Liver (tissue), 8 donors: ENCODE measurements at regions not wholly inside any gene's neighbourhood (a gene's known extent, or its start where the extent isn't known, plus 50 kb on each side); places are given as distances from the start of the nearest gene placed in this dataset.

ENCODE experiments used
- DNase-seq: peaks from one replicate; pipeline ENCODE4 v3.0.0-alpha.2; 2017; ENCODE audit warnings: low spot score
- H3K27ac ChIP-seq, 2 donors: one replicate each; pipeline ENCODE4 v1.7.0; 2013; ENCODE audit warnings: inconsistent platforms in 2 of 2, low read length in 2 of 2, control low read depth in 1 of 2, low read depth in 1 of 2, mild to moderate bottlenecking in 1 of 2
- H3K27me3 ChIP-seq, 4 donors: one replicate each; pipeline versions ENCODE4 v1.6.1 to v1.7.0; 2013; ENCODE audit warnings: low read length in 3 of 4, inconsistent platforms in 1 of 4, mild to moderate bottlenecking in 1 of 4, moderate library complexity in 1 of 4; ENCODE audit not compliant: control insufficient read depth in 4 of 4, insufficient read depth in 4 of 4
- H3K36me3 ChIP-seq, 4 donors: one replicate each; pipeline versions ENCODE4 v1.6.1 to v1.7.0; 2013; ENCODE audit warnings: low read length in 3 of 4, mild to moderate bottlenecking in 3 of 4, low read depth in 1 of 4, moderate library complexity in 1 of 4; ENCODE audit not compliant: control insufficient read depth in 4 of 4, insufficient read depth in 3 of 4
- H3K4me1 ChIP-seq, 4 donors: one replicate each; pipeline versions ENCODE4 v1.6.1 to v1.7.0; 2013; ENCODE audit warnings: low read length in 3 of 4, mild to moderate bottlenecking in 3 of 4, moderate library complexity in 1 of 4; ENCODE audit not compliant: control insufficient read depth in 4 of 4, insufficient read depth in 4 of 4
- H3K4me3 ChIP-seq, 3 donors: one replicate each; pipeline versions ENCODE4 v1.6.1 to v1.7.0; 2013; ENCODE audit warnings: low read length in 3 of 3, control low read depth in 1 of 3, low read depth in 1 of 3, mild to moderate bottlenecking in 1 of 3
- H3K9ac ChIP-seq, 2 donors: one replicate each; pipeline ENCODE4 v1.7.0; 2013; ENCODE audit warnings: low read length in 2 of 2, mild to moderate bottlenecking in 2 of 2, moderate library complexity in 2 of 2, control low read depth in 1 of 2, low read depth in 1 of 2
- H3K9me3 ChIP-seq, 4 donors: one replicate each; pipeline versions ENCODE4 v1.6.1 to v1.7.0; 2013; ENCODE audit warnings: low read length in 3 of 4; ENCODE audit not compliant: control insufficient read depth in 4 of 4
- ATF3 ChIP-seq: IDR thresholded peaks from 2 replicates; pipeline ENCODE4 v1.6.1; 2016; ENCODE audit warnings: antibody characterized with exemption
- CTCF ChIP-seq: fragments of 150-350 bp; IDR thresholded peaks from 2 replicates; pipeline ENCODE4 v1.5.1; 2017; ENCODE audit warnings: improper control_type of control experiment, low read depth, low read length; ENCODE audit not compliant: missing input control
- EGR1 ChIP-seq, 2 donors: IDR thresholded peaks; 2 replicates each; pipeline ENCODE4 v1.6.1; 2016 to 2018; ENCODE audit warnings: antibody characterized with exemption in 2 of 2, low read depth in 2 of 2
- FOXA1 ChIP-seq: IDR thresholded peaks from 2 replicates; pipeline ENCODE4 v1.6.1; 2016; ENCODE audit warnings: antibody characterized with exemption
- FOXA2 ChIP-seq: IDR thresholded peaks from 2 replicates; pipeline ENCODE4 v1.6.1; 2016; ENCODE audit warnings: antibody characterized with exemption
- GABPA ChIP-seq, 2 donors: IDR thresholded peaks in 1 of 2; conservative IDR thresholded peaks in 1 of 2; 2 replicates each; pipeline ENCODE4 v1.6.1; 2016; ENCODE audit warnings: antibody characterized with exemption in 2 of 2, mild to moderate bottlenecking in 1 of 2, moderate library complexity in 1 of 2
- HNF4A ChIP-seq, 2 donors: conservative IDR thresholded peaks; 2 replicates each; pipeline ENCODE4 v1.6.1; 2016; ENCODE audit warnings: antibody characterized with exemption in 2 of 2, mild to moderate bottlenecking in 2 of 2
- JUND ChIP-seq, 2 donors: IDR thresholded peaks; 2 replicates each; pipeline ENCODE4 v1.6.1; 2016; ENCODE audit warnings: antibody characterized with exemption in 2 of 2
- MAX ChIP-seq: IDR thresholded peaks from 2 replicates; pipeline ENCODE4 v1.6.1; 2016; ENCODE audit warnings: antibody characterized with exemption
- NR2F2 ChIP-seq: IDR thresholded peaks from 2 replicates; pipeline ENCODE4 v1.6.1; 2016; ENCODE audit warnings: antibody characterized with exemption
- RAD21 ChIP-seq, 2 donors: IDR thresholded peaks; 2 replicates each; pipeline ENCODE4 v1.6.1; 2016; ENCODE audit warnings: antibody characterized with exemption in 2 of 2, mild to moderate bottlenecking in 2 of 2
- REST ChIP-seq: IDR thresholded peaks from 2 replicates; pipeline ENCODE4 v1.6.1; 2016; ENCODE audit warnings: antibody characterized with exemption, mild to moderate bottlenecking
- RXRA ChIP-seq, 2 donors: IDR thresholded peaks; 2 replicates each; pipeline ENCODE4 v1.6.1; 2017 to 2018; ENCODE audit warnings: antibody characterized with exemption in 2 of 2, mild to moderate bottlenecking in 1 of 2
- TAF1 ChIP-seq: conservative IDR thresholded peaks from 2 replicates; pipeline ENCODE4 v1.6.1; 2016; ENCODE audit warnings: antibody characterized with exemption, mild to moderate bottlenecking
- YY1 ChIP-seq: IDR thresholded peaks from 2 replicates; pipeline ENCODE4 v1.6.1; 2016; ENCODE audit warnings: antibody characterized with exemption, mild to moderate bottlenecking
- ZBTB33 ChIP-seq: IDR thresholded peaks from 2 replicates; pipeline ENCODE4 v1.6.1; 2016; ENCODE audit warnings: antibody characterized with exemption
- WGBS: extraction: QIAGEN DNeasy Blood & Tissue Kit; methylation state at CpG from one replicate; pipeline ENCODE4 v1.1.7; 2013; 5-methylcytosine and 5-hydroxymethylcytosine counted together
- donor health status: healthy.
- donor health status: healthy.
- donor health status: healthy.
- donor health status: healthy.
- donor health status: healthy.

GRCh38 chr5:144102979-144103378 is 67.5 kb downstream of the YIPF5 start:
- Histone ChIP-seq H3K36me3 (no peaks in the 10 kb centered on the region), H3K4me3 (no peak overlapping the region), H3K27ac (no peak overlapping the region), H3K27me3 (no peaks in the 10 kb centered on the region), H3K9me3 (no peaks in the 10 kb centered on the region), H3K9ac (no peak overlapping the region), H3K4me1 (no peaks in the 10 kb centered on the region)
- TF ChIP-seq FOXA1 (no peak), NR2F2 (no peak), ZBTB33 (no peak), MAX (no peak), FOXA2 (no peak), JUND (IDR thresholded peaks at IDR 0.05) (no peak), YY1 (no peak), GABPA (IDR thresholded peaks at IDR 0.05 in 1 of 2, conservative IDR thresholded peaks at IDR 0.05 in 1 of 2) (no peak), HNF4A (conservative IDR thresholded peaks at IDR 0.05) (no peak), TAF1 (no peak), EGR1 (IDR thresholded peaks at IDR 0.05; ENCODE audit: low read depth in 2 of 2) (no peak), RXRA (IDR thresholded peaks at IDR 0.05) (no peak), ATF3 (no peak), RAD21 (IDR thresholded peaks at IDR 0.05) (no peak), REST (no peak), CTCF (no peak)
- DNase-seq, result no peak
- WGBS, result 89% methylated on average over 2 of the region's 2 CpGs
